ENCODE measurements at regions not wholly inside any gene's neighbourhood (a gene's known extent, or its start where the extent isn't known, plus 50 kb on each side); places are given as distances from the start of the nearest gene placed in this dataset.

DNA sequence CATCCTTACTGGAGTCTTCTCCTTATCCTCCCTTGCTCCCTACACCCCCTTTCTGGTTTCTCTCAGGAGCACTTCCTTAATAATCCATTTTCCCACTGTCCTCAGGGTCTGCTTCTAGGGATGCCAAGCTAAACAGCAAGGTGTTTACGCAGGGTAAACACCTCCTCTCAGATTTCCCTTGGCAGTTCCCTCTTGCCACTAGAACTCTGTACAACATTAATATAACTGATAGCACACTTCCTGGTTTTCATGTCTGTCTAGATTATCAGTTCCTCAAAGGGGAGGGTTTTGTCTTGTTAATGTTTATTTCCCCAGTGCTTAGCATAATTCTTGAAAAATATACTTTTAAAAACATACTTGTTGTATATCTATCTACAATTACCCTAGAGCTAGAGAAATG is 118.0 kb upstream of the SLC24A5 start:
- H2AFZ ChIP-seq (replicated peaks), result no peak overlapping the region
- H3K36me3 Mint-ChIP-seq, result no peaks in the 10 kb centered on the region
- no peaks in the 10 kb centered on the region for H3K79me2 ChIP-seq (ENCODE audit: low read depth)
- no peaks in the 10 kb centered on the region for H3F3A ChIP-seq (ENCODE audit: low read depth)
- H3K4me3 ChIP-seq, result no peak overlapping the region
- H3K9ac ChIP-seq, result no peak overlapping the region
- no peak overlapping the region for H3K4me2 ChIP-seq
- no peaks in the 10 kb centered on the region for H3K4me1 ChIP-seq
- DNase-seq (ENCODE audit: low spot score), result no peak
- peaks cover 9% of the 10 kb centered on the region for H3K4me1 Mint-ChIP-seq
- no peaks in the 10 kb centered on the region for H3K9me3 ChIP-seq (ENCODE audit: low read depth)
- H3K9me3 Mint-ChIP-seq, result peaks cover 3% of the 10 kb centered on the region
- TF ChIP-seq EZH2 (IDR thresholded peaks at IDR 0.05) (no peak), EZH2phosphoT487 (IDR thresholded peaks at IDR 0.05) (no peak)
- TF ChIP-seq, protein P1, sequence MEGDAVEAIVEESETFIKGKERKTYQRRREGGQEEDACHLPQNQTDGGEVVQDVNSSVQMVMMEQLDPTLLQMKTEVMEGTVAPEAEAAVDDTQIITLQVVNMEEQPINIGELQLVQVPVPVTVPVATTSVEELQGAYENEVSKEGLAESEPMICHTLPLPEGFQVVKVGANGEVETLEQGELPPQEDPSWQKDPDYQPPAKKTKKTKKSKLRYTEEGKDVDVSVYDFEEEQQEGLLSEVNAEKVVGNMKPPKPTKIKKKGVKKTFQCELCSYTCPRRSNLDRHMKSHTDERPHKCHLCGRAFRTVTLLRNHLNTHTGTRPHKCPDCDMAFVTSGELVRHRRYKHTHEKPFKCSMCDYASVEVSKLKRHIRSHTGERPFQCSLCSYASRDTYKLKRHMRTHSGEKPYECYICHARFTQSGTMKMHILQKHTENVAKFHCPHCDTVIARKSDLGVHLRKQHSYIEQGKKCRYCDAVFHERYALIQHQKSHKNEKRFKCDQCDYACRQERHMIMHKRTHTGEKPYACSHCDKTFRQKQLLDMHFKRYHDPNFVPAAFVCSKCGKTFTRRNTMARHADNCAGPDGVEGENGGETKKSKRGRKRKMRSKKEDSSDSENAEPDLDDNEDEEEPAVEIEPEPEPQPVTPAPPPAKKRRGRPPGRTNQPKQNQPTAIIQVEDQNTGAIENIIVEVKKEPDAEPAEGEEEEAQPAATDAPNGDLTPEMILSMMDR (IDR thresholded peaks at IDR 0.05), result no peak
- H3K36me3 ChIP-seq, result no peaks in the 10 kb centered on the region
- H3K27ac ChIP-seq, result no peak overlapping the region
- peaks cover 2% of the 10 kb centered on the region for H3K27me3 Mint-ChIP-seq (ENCODE audit: insufficient read depth, low read depth)
- H4K20me1 ChIP-seq (ENCODE audit: low read depth), result no peaks in the 10 kb centered on the region
- no peaks in the 10 kb centered on the region for H3K27me3 ChIP-seq
- no peak overlapping the region for H3K4me3 Mint-ChIP-seq
- no peak overlapping the region for H3K27ac Mint-ChIP-seq

DNA sequence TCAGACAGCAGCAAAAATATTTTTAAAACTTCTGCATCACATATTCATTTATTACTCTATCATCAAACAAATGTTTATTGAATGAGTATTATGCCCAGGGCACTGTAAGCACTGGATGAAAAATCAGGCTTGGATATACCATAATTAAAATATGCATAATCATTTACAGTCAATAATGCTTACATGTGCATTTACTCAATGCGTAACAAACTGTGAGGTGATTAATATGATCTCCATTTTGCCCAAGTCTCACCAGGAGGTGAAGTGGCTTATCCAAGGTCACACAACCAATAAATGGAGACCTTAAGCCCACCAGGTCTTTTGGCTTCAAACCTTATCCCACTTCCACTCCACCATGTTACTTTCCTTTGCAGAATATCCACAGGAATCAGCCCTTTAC is 117.3 kb upstream of the SLC24A5 start:
- no peak overlapping the region for H3K27ac ChIP-seq
- peaks cover 2% of the 10 kb centered on the region for H3K27me3 Mint-ChIP-seq (ENCODE audit: insufficient read depth, low read depth)
- no peaks in the 10 kb centered on the region for H3F3A ChIP-seq (ENCODE audit: low read depth)

DNA sequence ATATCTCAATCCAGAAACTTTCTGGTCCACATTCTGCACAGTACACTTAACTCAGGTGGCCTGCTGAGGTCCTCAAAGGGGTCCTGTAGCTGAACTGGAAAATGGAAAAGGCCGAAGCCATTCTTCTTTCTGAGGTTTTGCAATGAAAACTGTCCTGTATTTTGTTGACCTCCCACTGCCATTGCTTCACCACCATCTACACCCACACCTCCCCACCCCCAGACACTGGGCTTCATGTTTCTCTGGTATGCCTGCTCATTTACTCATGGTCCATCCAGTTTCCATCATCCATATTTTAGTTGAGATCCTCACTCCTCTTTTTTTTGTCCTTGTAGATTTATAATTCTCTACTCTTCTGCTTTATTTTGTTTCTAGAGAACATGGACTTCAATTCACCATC is 115.7 kb upstream of the SLC24A5 start:
- H3K36me3 ChIP-seq, result no peaks in the 10 kb centered on the region
- Mint-ChIP-seq H3K4me3 (no peak overlapping the region), H3K27me3 (ENCODE audit: insufficient read depth, low read depth) (peaks cover 2% of the 10 kb centered on the region), H3K4me1 (peaks cover 9% of the 10 kb centered on the region), H3K9me3 (peaks cover 5% of the 10 kb centered on the region), H3K36me3 (no peaks in the 10 kb centered on the region), H3K27ac (no peak overlapping the region)
- no peaks in the 10 kb centered on the region for H3K79me2 ChIP-seq (ENCODE audit: low read depth)
- no peaks in the 10 kb centered on the region for H3K9me3 ChIP-seq (ENCODE audit: low read depth)
- H3K4me3 ChIP-seq, result no peak overlapping the region
- H3K4me1 ChIP-seq, result no peaks in the 10 kb centered on the region
- no peak overlapping the region for H2AFZ ChIP-seq (replicated peaks)
- DNase-seq (ENCODE audit: low spot score), result no peak
- TF ChIP-seq EZH2 (IDR thresholded peaks at IDR 0.05), result no peak
- TF ChIP-seq EZH2phosphoT487 (IDR thresholded peaks at IDR 0.05), result no peak
- TF ChIP-seq, protein P1 (IDR thresholded peaks at IDR 0.05), result no peak
- no peak overlapping the region for H3K9ac ChIP-seq
- H3K27ac ChIP-seq, result no peak overlapping the region
- no peaks in the 10 kb centered on the region for H3F3A ChIP-seq (ENCODE audit: low read depth)
- H3K4me2 ChIP-seq, result no peak overlapping the region
- no peaks in the 10 kb centered on the region for H3K27me3 ChIP-seq
- H4K20me1 ChIP-seq (ENCODE audit: low read depth), result no peaks in the 10 kb centered on the region

More for the DNA sequence above, 117.3 kb upstream of the SLC24A5 start:
- Histone ChIP-seq H3K9me3 (ENCODE audit: low read depth) (no peaks in the 10 kb centered on the region), H3K4me1 (no peaks in the 10 kb centered on the region), H3K27me3 (no peaks in the 10 kb centered on the region), H3K36me3 (no peaks in the 10 kb centered on the region), H3K4me3 (no peak overlapping the region), H3K4me2 (no peak overlapping the region), H3K9ac (no peak overlapping the region), H3K79me2 (ENCODE audit: low read depth) (no peaks in the 10 kb centered on the region), H4K20me1 (ENCODE audit: low read depth) (no peaks in the 10 kb centered on the region), H2AFZ (replicated peaks) (no peak overlapping the region)
- H3K4me3 Mint-ChIP-seq, result no peak overlapping the region
- H3K36me3 Mint-ChIP-seq, result no peaks in the 10 kb centered on the region
- peaks cover 9% of the 10 kb centered on the region for H3K4me1 Mint-ChIP-seq
- H3K9me3 Mint-ChIP-seq, result peaks cover 4% of the 10 kb centered on the region
- no peak for DNase-seq (ENCODE audit: low spot score)
- no peak overlapping the region for H3K27ac Mint-ChIP-seq
- TF ChIP-seq EZH2 (IDR thresholded peaks at IDR 0.05) (no peak), EZH2phosphoT487 (IDR thresholded peaks at IDR 0.05) (no peak)
- TF ChIP-seq, protein P1 (IDR thresholded peaks at IDR 0.05), result no peak
